ENCODE measurements at regions not wholly inside any gene's neighbourhood (a gene's known extent, or its start where the extent isn't known, plus 50 kb on each side); places are given as distances from the start of the nearest gene placed in this dataset.

- no peak for DNase-seq
Measured at GRCh38 chr14:95442016-95442632, 74.3 kb downstream of the SYNE3 start.

- DNase-seq = no peak
Measured at GRCh38 chr14:95440951-95441350, 75.5 kb downstream of the SYNE3 start.

- no peak for DNase-seq
Measured at GRCh38 chr14:95440496-95440895, 76.0 kb downstream of the SYNE3 start.

GRCh38 chr14:95439881-95440280 is 76.6 kb downstream of the SYNE3 start:
- DNase-seq = no peak

- no peak for DNase-seq
Measured at GRCh38 chr14:95437715-95438114, 78.7 kb downstream of the SYNE3 start.

GRCh38 chr14:95436354-95436753 is 80.1 kb downstream of the SYNE3 start:
- no peak for DNase-seq

- no peak for DNase-seq
Measured at GRCh38 chr14:95434121-95434520, 82.3 kb downstream of the SYNE3 start.

GRCh38 chr14:95433094-95433478 is 83.4 kb downstream of the SYNE3 start:
- no peak for DNase-seq

GRCh38 chr14:95432144-95433093 is 84.0 kb downstream of the SYNE3 start:
- no peak for DNase-seq

GRCh38 chr14:95431199-95432143 is 85.0 kb downstream of the SYNE3 start:
- DNase-seq = peak; percentile 26

GRCh38 chr14:95428557-95428956 is 87.9 kb downstream of the SYNE3 start:
- DNase-seq = no peak

- no peak for DNase-seq
Measured at GRCh38 chr14:95426116-95426475, 90.4 kb downstream of the SYNE3 start.

GRCh38 chr14:95425369-95426115 is 90.9 kb downstream of the SYNE3 start:
- no peak for DNase-seq

GRCh38 chr14:95424529-95424928 is 91.9 kb downstream of the SYNE3 start:
- no peak for DNase-seq

- no peak for DNase-seq
Measured at GRCh38 chr14:95421741-95422140, 94.7 kb downstream of the SYNE3 start.

- no peak for DNase-seq
Measured at GRCh38 chr14:95420060-95420459, 96.4 kb downstream of the SYNE3 start.

- no peak for DNase-seq
Measured at GRCh38 chr14:95419569-95419968, 96.9 kb downstream of the SYNE3 start.

- DNase-seq = no peak
Measured at GRCh38 chr14:95418858-95419257, 97.6 kb downstream of the SYNE3 start.

- no peak for DNase-seq
Measured at GRCh38 chr14:95417492-95417891, 97.8 kb upstream of the CLMN start.

- no peak for DNase-seq
Measured at GRCh38 chr14:95415993-95416392, 96.3 kb upstream of the CLMN start.

GRCh38 chr14:95413289-95414215 is 93.8 kb upstream of the CLMN start:
- DNase-seq = no peak
